ENCODE measurements at regions not wholly inside any gene's neighbourhood (a gene's known extent, or its start where the extent isn't known, plus 50 kb on each side); places are given as distances from the start of the nearest gene placed in this dataset.

DNA sequence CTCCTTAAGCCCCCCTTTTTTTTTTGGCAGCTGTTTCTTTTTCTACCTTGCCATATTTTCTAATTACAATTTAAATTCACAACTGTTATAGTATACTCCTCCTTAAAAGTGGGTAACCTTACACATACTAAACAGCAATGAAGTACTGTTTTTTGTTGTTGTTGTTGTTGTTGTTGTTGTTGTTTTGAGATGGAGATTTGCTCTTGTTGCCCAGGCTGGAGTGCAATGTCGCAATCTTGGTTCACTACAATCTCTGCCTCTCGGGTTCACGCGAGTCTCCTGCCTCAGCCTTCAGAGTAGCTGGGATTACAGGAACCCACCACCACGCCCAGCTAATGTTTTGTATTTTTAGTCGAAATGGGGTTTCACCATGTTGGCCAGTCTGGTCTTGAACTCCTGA lies 669.1 kb upstream of the CDH6 start:
- TF ChIP-seq, protein P1, sequence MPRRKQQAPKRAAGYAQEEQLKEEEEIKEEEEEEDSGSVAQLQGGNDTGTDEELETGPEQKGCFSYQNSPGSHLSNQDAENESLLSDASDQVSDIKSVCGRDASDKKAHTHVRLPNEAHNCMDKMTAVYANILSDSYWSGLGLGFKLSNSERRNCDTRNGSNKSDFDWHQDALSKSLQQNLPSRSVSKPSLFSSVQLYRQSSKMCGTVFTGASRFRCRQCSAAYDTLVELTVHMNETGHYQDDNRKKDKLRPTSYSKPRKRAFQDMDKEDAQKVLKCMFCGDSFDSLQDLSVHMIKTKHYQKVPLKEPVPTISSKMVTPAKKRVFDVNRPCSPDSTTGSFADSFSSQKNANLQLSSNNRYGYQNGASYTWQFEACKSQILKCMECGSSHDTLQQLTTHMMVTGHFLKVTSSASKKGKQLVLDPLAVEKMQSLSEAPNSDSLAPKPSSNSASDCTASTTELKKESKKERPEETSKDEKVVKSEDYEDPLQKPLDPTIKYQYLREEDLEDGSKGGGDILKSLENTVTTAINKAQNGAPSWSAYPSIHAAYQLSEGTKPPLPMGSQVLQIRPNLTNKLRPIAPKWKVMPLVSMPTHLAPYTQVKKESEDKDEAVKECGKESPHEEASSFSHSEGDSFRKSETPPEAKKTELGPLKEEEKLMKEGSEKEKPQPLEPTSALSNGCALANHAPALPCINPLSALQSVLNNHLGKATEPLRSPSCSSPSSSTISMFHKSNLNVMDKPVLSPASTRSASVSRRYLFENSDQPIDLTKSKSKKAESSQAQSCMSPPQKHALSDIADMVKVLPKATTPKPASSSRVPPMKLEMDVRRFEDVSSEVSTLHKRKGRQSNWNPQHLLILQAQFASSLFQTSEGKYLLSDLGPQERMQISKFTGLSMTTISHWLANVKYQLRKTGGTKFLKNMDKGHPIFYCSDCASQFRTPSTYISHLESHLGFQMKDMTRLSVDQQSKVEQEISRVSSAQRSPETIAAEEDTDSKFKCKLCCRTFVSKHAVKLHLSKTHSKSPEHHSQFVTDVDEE (CRISPR knock-in tag; IDR thresholded peaks at IDR 0.05): no peak
- TF ChIP-seq RARB (CRISPR knock-in tag; IDR thresholded peaks at IDR 0.05): no peak
- TF ChIP-seq, protein P2, sequence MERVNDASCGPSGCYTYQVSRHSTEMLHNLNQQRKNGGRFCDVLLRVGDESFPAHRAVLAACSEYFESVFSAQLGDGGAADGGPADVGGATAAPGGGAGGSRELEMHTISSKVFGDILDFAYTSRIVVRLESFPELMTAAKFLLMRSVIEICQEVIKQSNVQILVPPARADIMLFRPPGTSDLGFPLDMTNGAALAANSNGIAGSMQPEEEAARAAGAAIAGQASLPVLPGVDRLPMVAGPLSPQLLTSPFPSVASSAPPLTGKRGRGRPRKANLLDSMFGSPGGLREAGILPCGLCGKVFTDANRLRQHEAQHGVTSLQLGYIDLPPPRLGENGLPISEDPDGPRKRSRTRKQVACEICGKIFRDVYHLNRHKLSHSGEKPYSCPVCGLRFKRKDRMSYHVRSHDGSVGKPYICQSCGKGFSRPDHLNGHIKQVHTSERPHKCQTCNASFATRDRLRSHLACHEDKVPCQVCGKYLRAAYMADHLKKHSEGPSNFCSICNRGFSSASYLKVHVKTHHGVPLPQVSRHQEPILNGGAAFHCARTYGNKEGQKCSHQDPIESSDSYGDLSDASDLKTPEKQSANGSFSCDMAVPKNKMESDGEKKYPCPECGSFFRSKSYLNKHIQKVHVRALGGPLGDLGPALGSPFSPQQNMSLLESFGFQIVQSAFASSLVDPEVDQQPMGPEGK (CRISPR knock-in tag; IDR thresholded peaks at IDR 0.05; ENCODE audit: borderline replicate concordance): no peak
- no peak for TF ChIP-seq CSDC2 (CRISPR knock-in tag; IDR thresholded peaks at IDR 0.05)
- no peak for TF ChIP-seq GLIS3 (CRISPR knock-in tag; IDR thresholded peaks at IDR 0.05)
- TF ChIP-seq, protein P3, sequence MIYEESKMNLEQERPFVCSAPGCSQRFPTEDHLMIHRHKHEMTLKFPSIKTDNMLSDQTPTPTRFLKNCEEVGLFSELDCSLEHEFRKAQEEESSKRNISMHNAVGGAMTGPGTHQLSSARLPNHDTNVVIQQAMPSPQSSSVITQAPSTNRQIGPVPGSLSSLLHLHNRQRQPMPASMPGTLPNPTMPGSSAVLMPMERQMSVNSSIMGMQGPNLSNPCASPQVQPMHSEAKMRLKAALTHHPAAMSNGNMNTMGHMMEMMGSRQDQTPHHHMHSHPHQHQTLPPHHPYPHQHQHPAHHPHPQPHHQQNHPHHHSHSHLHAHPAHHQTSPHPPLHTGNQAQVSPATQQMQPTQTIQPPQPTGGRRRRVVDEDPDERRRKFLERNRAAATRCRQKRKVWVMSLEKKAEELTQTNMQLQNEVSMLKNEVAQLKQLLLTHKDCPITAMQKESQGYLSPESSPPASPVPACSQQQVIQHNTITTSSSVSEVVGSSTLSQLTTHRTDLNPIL (CRISPR knock-in tag; IDR thresholded peaks at IDR 0.05; ENCODE audit: low read depth): no peak
- no peak for TF ChIP-seq ZFP3 (CRISPR knock-in tag; IDR thresholded peaks at IDR 0.05)
- no peak for TF ChIP-seq BACH2 (CRISPR knock-in tag; IDR thresholded peaks at IDR 0.05; ENCODE audit: borderline replicate concordance)
- no peak for TF ChIP-seq PPARA (CRISPR knock-in tag; IDR thresholded peaks at IDR 0.05; ENCODE audit: borderline replicate concordance)

All from SK-N-SH treated with all-trans-retinoic acid at 6 μM for 48 hours (cell line).